ENCODE measurements at regions not wholly inside any gene's neighbourhood (a gene's known extent, or its start where the extent isn't known, plus 50 kb on each side); places are given as distances from the start of the nearest gene placed in this dataset.

- DNase-seq, result no peak
Measured at GRCh38 chrX:107502316-107502715, 52.9 kb downstream of the FRMPD3 start.

DNA sequence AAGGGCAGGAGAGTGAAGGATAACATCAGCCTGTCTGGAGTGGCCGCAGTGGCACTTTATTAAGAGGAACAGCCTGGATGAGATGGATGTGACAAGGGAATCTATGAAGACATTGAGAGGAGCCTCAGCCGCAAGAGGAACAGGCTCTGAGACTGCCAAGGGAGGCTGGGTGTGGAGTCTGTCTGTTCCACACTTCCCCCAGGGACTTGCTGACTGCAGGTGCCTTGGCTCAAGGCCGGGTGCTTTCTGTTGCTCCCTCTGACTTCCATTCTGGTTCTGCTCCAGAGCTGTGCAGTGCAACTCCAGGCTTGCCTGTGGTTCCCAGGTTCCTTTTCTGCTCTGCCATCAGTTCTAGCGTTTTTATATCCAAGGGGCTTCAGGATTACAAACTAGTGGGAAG is 54.6 kb downstream of the FRMPD3 start:
- no peak for DNase-seq

- DNase-seq, result no peak
Measured at GRCh38 chrX:107505223-107505622, 55.8 kb downstream of the FRMPD3 start.

GRCh38 chrX:107506596-107507031 is 57.2 kb downstream of the FRMPD3 start:
- no peak for DNase-seq

DNA sequence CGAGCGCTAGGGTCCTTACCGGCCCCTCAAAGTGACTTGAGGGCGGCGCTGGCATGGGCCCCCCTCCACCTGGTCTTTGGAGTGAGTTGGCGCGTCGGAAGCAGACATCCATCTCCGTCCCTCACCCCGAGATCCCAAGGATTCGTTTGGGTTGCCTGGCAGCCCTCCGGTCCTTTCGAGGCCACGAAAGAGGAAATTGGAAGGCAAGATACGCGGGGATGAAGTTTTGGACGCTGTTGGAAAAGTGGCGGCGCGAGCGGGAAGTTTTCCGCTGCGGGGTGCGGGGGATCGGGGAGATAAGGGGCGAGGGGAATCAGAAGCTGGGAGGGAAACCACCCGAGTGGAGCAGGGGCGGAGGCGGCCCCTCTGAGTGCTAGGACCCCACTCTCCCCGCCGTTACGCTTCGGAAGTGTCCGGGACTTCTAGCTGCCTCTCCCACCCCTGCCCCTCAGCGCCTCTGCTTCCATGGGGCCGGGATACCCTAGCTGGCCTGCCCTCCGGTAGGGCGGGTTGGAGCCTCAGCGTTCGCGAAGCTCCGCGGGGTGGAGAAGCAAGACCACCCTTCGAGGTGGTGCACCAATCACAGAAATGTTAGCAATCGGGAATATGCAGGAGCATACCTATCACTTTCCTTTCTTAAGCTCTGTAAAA is 57.8 kb downstream of the FRMPD3 start:
- DNase-seq, result no peak

DNA sequence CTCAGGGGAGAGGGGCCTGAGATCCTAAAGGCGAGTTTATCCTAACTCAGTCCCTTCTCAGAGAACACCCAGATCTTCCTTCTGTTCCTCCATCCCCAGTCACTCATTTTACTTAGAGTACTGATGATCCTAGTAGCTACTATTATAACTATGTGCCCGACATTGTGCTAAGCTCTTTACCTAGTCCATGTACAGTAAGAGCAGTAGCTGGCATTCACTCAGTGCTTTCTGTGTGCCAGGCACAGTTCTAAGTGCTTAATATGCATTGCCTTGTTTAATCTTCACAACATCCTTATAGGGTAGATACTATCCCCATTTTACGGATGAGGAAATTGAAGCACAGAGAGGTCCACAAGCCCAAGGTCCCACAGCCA is 58.3 kb downstream of the FRMPD3 start:
- no peak for DNase-seq

GRCh38 chrX:107508925-107509324 is 59.5 kb downstream of the FRMPD3 start:
- no peak for DNase-seq

DNA sequence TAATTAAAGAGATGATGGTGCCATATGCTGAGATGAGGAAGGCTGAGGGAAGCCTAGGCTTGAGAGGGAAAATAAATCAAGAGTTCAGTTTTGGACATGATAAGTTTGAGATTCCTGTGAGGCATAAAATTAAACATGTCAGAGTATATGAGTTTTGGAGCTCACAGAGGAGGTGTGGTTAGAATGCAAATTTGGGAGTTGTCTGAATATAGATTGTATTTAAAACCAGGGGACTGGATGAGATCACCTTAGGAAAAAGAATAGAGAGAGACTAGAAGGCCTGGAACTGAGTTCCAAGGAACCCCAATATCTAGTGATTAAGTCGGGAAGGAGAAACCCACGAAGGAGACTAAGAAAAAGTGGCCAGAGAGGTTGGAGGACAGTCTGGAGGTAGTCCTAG is 65.5 kb downstream of the FRMPD3 start:
- DNase-seq, result no peak

DNA sequence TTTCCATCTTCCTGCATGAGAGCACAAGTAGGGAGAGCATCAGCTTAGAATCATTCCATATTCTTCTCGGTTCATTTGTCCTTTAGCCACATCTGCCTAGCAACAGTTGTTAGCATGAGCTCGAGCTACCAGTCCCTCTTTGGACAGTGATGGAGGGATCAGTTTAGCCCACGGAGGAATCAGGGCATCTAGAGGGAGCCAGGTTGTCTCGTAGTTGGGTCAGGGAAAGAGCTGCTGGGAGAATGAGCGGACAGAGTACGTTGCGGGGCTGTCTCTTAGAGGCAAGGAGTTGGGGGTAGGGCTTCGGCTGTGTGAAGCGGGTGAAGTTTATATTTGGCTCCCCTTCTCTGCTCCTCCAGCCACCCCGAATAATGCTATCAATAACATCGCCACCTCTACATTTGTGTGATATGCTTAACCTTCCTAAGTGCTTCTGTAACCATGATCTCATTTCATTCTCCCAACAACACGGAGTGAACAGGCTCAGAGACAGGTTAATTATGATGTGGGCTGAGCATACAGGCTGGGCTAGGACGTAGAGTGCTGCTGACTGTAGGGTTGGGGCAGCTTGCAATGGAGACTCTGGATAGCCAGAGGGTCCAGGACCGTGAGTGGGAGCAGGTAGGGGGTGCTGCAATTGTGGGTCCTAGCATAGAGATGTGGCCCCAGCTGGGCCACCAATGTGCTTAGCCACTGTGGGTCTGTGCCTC is 72.6 kb downstream of the FRMPD3 start:
- DNase-seq, result no peak

DNA sequence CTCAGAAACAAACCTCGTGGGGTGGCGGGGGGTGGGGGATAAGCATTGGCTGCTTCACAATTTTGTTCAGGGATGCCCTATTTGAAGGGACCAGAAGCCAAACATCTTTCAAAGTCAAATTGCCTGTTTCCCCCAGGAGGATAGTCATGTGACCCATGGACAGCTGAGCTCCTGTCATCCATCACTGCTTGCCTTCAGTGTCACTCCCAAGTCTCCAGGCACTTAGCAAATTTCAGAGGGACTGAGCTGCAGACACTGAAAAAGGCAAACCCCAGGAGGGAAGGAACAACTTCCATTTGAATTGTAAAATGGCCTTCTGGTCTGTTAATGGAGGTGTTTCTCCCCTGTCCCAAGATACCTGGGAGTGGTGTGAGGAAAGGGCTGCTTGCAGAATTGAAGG is 73.4 kb downstream of the FRMPD3 start:
- no peak for DNase-seq

- DNase-seq, result no peak
Measured at GRCh38 chrX:107526141-107526540, 76.7 kb downstream of the FRMPD3 start.

DNA sequence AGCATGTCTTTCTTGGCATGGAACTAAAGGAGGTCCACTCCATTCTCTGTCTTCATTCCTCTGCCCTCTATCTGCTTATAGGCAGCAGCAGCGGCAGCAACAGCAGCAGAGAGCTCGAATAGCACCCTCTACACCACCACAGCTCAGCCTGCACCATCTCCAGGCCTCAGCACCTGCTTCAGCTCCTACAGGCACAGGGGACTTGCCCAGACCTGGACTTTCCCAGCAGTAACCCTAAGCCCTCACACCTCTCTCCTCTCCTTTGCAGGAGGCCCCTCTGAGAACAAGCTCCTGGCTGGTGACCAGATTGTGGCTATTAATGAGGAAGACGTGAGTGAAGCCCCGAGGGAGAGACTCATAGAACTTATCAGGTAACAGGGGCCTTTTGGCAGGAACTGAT is 80.7 kb downstream of the FRMPD3 start:
- no peak for DNase-seq

DNA sequence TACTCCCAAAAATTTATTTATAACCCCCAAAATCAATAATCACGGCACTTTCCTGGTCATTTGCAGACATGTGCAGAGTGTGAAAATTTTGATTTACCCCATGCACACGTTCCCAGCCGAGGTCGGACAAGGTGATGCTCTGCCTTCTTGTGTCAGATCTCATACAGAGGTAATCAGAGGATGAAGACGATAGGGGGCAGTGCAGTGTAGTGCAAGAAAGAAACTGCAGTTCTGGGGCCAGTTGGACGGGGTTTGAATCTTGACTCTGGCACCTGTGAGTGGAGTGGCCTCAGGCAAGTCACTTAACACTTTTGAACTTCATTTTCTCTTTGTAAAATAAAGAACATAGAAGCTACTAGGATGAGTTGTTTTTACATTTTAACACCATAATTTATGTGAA is 88.4 kb downstream of the FRMPD3 start:
- no peak for DNase-seq

DNA sequence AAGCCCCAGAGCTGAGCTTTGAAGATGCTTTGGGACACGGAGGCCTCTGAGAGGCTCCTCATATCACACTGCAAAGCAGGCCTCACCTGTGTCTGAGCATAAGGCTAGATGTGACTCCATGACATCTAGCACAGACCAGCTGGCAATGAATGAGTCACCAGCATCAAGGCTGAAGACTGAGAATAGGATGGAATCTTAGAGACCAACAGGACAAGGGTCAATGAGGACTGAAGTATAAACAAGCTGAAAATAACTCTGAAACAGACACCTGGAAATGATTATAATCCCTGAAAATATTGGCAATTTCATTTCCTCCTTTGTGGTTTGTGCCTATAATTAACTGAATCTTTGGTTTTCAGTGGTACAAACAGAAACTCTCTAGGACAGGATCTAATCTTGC is 87.1 kb upstream of the PRPS1 start:
- DNase-seq, result no peak

- no peak for DNase-seq
Measured at GRCh38 chrX:107542040-107542439, 86.3 kb upstream of the PRPS1 start.

DNA sequence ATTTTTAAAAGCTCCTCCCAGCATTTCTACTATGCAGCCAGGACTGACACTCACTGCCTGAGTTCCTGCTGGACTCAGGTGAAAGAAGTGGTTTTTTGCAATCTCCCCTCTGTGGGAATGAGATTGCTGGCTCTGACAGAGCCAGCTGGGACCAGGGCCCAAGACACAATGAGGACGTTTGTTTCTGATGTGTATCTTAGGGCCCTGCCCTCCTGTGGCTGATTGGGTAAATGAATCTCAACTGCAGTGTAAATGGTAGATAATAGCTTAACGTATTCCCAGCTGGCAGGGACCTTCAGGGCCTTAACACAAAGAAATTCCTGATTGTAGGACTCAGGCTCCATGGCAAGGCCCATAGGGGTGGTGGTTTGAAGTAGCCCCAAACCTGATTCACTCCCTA is 85.8 kb upstream of the PRPS1 start:
- no peak for DNase-seq

DNA sequence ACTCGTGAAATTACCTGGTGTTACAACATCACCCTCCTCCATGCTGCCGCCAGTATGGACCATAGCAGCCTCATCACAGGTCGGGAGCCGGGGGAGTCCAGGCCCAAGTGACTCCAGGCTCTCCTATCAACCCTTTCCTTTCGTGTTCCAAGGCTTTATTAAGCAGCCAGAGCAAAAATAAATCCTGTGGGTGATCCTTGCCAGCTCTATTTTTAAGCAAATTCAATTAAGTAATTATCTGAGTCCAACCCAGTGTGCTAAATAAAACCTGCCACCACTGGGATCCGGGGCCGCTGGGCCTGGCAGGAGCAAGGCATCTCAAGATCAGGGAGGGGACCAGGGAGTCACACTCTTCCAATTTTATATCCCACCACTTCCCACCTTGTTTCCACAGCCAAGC is 80.7 kb upstream of the PRPS1 start:
- no peak for DNase-seq

DNA sequence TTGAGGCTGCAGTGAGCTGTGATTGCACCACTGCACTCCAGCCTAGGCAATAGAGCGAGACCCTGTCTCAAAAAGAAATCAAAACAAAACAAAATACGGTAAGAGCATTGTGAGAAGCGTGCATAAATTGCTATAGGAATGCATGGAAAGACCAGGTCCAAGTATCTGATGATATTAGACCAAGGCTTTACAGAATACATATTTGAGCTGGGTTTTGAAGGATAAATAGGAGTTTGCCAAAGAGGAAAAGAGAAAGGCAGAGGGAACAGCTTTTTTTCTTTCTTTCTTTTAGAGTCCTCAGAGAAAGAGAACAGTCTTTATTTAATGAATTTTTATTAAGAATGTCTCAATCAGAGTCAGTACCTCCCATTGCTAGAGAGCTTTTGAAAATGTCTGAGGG is 79.5 kb upstream of the PRPS1 start:
- DNase-seq, result no peak

GRCh38 chrX:107549504-107549903 is 78.8 kb upstream of the PRPS1 start:
- no peak for DNase-seq

- DNase-seq, result no peak
Measured at GRCh38 chrX:107551546-107551945, 76.8 kb upstream of the PRPS1 start.

DNA sequence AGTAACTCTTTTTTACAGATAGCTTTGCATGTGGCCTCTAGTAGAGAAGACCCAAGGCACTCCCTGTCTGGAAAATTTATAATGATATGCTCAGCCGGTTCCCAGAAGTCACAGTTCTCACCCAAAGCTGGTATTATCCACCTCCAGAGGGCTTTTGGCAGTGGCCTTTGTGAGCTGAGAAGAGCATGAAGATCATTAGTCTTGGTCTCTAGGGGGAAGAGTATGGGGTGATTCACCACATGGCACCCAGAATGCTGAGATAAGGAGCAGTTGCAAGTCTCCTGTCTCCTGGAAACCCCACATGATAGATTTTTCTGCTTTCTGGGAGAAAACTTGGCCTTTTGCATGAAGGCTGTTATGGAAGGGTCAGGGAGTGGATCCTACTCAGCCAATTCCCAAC is 75.4 kb upstream of the PRPS1 start:
- DNase-seq, result no peak

GRCh38 chrX:107556967-107557366 is 71.3 kb upstream of the PRPS1 start:
- DNase-seq, result no peak

DNA sequence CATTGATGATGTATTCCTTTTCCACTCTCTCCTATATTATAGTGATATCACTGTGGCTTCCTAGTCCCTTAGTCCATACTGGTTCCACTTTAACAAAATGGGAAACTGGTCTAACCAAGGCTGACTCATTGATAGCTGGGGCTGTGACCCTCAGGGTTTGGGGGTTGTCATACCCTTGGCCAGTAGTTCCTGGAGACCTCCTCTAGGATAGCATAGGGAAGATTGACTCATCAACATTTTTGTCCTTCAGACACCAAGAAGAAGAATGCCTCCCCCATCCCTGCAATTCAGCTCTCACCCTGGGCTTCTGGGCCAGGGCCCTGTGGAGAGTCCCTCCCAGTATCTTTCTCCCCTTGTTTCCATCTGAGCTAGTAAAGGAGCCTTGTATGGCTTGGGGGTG is 68.8 kb upstream of the PRPS1 start:
- DNase-seq, result no peak

- no peak for DNase-seq
Measured at GRCh38 chrX:107560041-107560440, 68.3 kb upstream of the PRPS1 start.

GRCh38 chrX:107560980-107561379 is 67.3 kb upstream of the PRPS1 start:
- no peak for DNase-seq

Measured in GOT3 (cell line).